Mammary epithelial cell (primary cell): ENCODE measurements at regions not wholly inside any gene's neighbourhood (a gene's known extent, or its start where the extent isn't known, plus 50 kb on each side); places are given as distances from the start of the nearest gene placed in this dataset.

Experiments
- EZH2 ChIP-seq: IDR thresholded peaks from 2 replicates; pipeline ENCODE4 v1.6.1; 2012; ENCODE audit warnings: low read length, inconsistent platforms, borderline replicate concordance
- TF ChIP-seq, protein P1 (sequence below), 2 donors: IDR thresholded peaks in 1 of 2; conservative IDR thresholded peaks in 1 of 2; 2 replicates each; pipeline ENCODE4 v1.5.1; 2011 to 2012; ENCODE audit warnings: inconsistent platforms in 2 of 2, low read length in 2 of 2, mild to moderate bottlenecking in 2 of 2, control low read depth in 1 of 2, low read depth in 1 of 2; ENCODE audit not compliant: insufficient read depth in 1 of 2; ENCODE audit errors: extremely low read depth in 1 of 2

DNA sequence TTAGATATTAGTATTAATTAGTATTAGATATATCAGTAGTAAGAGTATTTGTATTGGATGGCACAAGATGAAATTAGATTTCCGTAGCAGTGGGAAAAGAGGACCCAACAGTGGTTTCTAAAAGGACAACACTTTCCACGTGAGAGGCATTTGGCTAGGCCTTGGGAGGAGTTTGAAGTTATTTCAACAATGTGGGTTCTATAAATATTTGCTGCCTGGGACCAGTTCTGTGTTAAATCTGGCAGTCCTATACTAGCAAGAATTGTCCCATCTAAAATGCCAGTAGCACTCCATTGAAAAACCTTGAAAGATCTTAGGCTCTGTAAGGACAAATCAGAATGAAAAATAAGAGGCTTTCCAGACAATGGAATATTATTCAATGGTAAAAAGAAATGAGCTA is 347.1 kb upstream of the DNAJC19 start:
- TF ChIP-seq, protein P1, sequence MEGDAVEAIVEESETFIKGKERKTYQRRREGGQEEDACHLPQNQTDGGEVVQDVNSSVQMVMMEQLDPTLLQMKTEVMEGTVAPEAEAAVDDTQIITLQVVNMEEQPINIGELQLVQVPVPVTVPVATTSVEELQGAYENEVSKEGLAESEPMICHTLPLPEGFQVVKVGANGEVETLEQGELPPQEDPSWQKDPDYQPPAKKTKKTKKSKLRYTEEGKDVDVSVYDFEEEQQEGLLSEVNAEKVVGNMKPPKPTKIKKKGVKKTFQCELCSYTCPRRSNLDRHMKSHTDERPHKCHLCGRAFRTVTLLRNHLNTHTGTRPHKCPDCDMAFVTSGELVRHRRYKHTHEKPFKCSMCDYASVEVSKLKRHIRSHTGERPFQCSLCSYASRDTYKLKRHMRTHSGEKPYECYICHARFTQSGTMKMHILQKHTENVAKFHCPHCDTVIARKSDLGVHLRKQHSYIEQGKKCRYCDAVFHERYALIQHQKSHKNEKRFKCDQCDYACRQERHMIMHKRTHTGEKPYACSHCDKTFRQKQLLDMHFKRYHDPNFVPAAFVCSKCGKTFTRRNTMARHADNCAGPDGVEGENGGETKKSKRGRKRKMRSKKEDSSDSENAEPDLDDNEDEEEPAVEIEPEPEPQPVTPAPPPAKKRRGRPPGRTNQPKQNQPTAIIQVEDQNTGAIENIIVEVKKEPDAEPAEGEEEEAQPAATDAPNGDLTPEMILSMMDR (conservative IDR thresholded peaks at IDR 0.05 in 1 of 2, IDR thresholded peaks at IDR 0.05 in 1 of 2; ENCODE audit: extremely low read depth in 1 of 2, insufficient read depth in 1 of 2, low read depth in 1 of 2, low read length in 2 of 2): no peak
- no peak for TF ChIP-seq EZH2
